ENCODE measurements at regions not wholly inside any gene's neighbourhood (a gene's known extent, or its start where the extent isn't known, plus 50 kb on each side); places are given as distances from the start of the nearest gene placed in this dataset.
"Not testable (repeated sequence)": the region's sequence is repeated elsewhere in the genome, so short reads cannot be mapped to it uniquely, and the experiment has no call there.

DNA sequence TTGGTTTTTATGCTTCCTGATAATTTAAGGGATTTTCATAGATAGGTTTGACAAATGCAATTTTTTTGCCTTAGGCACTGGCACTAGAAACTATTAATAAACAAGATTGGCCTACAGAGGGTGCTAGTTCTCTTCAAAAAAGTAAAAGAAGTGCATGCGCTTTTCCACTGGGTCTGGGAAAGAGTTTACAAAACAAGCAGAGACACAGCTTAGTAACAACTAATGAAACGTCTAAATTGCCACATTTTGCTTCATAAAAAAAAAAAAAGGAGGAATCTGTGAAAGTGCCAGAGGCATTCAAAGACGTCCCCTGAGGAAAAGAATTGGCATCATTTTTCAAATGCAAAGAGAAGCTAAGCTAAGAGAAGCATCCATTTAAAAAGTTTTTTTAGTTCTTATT, 58.3 kb upstream of the EEA1 start:
- DNase-seq (ENCODE audit: extremely low read depth, low read depth, low spot score), result peak; percentile 68

DNA sequence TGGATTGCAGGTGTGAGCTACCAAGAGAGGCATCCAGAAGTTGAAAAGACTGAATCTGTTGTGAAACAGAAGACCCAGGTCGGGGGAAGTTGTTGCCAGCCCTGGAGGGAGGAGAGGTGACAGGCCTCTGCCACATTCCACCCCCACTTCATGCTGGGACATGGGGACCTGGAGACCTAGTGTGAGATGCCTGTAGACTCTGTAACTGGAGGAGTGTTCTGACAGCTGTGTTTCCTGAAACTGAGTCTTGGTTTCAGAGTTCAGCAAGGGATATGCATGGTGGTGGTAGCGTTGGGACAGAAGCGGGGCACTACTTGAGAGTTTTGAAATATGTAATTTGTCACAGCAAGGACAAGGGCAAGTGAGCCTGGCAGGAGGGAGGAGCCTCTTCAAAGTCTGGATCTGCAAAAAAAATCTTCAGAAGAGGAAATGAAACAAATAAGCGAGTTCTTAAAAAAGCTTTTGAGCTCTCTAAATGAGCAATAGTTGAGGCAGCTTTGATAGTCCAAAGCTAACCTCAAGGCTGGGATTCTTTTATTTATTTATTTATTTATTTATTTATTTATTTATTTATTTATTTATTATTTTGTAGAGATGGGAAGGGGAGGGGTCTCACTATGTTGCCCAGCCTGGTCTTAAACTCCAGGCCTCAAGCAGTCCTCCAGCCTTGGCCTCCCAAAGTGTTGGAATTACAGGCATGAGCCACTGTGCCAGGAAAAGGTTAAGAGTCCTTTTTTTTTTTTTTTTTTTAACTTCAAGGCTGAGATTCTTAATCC, 58.9 kb upstream of the EEA1 start:
- no peak for DNase-seq (ENCODE audit: extremely low read depth, low read depth, low spot score)

DNA sequence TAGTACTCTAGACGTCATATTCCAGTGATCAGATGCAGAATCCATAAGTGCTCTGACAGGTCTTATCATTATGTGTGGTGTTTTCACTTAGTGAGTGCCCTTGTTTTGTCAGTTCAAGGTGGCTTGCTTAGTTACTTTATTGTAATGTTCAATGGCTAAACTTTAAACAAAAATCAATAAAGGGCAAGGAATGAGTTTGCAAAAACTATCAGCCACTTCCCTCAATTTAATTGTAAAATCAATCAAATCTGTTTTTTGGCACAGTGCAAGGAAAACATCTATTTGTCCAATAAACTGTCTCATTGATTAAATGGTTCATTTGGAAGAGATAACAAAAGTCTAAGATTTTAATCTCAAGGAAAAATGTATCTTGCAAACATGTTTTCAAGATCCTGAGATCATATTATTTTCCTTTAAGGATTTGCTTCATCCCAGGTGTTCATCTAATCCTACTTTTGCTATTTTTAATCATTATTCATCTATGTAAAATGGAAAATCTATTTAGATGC, 59.6 kb upstream of the EEA1 start:
- DNase-seq (ENCODE audit: extremely low read depth, low read depth, low spot score), result no peak

DNA sequence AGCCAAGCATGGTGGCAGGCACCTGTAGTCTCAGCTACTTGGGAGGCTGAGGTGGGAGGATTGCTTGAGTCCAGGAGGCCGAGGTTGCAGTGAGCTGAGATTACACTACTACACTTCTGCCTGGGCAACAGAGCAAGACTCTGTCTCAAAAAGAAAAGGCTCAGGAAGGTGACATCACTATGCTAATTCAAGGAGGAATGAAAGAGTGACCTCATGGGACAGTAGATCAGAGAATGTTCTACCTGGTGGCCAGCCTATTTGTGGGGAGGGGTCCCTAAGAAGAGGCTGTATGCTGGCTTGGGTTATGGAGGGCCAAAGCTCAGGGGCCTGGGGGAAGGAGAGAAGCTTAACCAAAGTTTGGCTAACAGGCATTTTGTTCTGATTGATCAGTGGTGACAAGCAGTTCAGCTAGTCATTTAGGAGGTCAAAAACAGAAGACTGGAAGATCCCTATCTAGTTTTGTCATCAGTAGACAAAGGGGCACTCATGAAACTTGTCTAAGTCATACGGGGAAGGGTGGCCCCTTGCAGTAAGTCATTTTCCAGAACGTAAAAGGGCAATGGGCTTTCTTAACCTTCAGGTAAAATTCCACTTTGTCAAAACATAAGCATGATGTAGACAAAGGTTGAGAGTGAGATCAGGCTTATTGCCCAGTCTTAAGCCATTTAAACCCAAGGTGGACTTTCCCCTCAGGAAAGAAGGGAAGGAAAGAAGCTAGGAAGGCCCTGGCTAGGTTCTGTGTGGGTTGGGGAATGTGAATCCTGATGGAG, 60.8 kb upstream of the EEA1 start:
- DNase-seq (ENCODE audit: extremely low read depth, low read depth, low spot score), result no peak

DNA sequence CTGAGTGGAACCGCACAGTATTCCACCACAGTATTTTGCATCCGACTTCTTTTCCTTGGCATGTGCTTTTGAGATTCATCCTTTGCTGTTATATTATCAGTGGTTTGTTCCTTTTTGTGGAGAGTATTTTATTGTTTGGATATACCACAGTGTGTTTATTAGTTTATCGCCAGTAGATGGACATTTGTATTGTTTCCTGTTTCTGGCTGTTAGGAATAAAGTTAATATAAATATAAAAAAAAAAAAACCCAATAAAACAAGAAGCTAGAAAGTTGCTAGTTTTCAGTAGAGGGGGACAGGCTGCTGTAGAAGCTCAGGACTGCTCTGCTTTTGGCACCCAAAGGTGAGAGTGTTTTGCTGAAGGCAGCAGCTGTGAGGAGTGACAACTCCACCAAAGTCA, 62.0 kb upstream of the EEA1 start:
- DNase-seq (ENCODE audit: extremely low read depth, low read depth, low spot score), result no peak

DNA sequence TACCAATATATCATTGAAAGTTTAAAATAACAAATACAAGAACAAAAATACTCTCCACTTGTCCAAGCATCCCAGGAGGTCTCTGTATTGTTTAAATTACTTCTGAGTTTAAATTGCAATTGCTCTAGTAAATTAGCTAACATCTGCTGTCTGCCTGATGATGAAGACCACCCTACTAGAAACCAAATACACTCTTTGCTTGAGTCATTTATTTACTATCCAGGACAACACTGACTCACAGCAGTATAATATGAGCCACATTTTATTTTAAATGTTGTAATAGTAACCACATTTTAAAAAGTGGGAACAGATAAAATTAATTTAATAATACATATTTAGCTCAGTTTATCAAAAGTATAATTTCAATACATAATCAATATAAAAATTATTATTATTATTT, 62.9 kb upstream of the EEA1 start:
- no peak for DNase-seq (ENCODE audit: extremely low read depth, low read depth, low spot score)

DNA sequence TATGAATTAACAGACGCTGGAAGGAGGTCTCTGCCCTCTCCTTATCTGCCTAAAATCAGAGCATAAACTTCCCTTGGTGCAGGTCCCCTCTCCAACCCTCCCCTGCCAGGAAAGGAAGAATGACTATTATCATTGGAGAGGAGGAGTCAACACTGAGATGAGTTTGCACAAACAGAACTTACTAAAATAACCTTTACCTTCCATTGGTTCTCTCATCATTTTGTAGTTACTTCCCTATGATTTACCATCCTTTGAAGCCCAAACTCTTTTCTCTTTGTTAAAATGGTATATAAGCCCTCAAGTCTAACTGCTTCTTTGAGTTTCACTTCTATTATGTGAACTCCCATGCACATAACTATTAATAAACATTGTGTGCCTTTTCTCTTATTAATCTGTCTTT, 64.2 kb upstream of the EEA1 start:
- no peak for DNase-seq (ENCODE audit: extremely low read depth, low read depth, low spot score)

DNA sequence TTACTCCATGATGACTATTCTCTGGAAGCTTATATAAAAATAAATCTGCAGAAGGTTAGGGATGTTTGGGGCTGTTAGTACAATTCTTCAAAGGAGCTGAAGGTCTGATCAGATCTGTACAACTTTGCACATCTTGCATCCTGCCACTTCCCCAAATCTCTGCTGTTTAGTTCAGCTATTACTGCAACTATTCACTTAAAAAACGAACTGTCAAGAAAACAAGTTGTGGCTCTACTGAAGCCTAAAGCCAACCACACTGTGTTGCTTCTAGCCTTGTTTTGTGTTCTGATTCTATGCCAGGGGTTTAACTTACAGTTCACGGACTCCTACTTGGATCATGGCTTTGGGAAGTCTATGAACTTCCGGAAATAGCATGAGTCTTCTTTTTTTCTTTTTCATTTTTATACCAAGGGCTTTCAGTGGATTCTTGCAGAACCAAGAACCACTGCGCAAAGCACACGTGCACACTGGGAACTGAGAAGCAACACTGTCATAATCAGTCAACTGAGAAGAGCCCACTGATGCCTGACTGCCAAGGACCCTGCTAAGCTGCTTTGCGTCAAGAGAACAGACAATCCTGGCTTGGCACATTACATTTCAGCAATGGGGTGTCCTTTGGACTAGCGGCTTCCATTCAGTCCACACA, 66.3 kb upstream of the EEA1 start:
- DNase-seq (ENCODE audit: extremely low read depth, low read depth, low spot score), result no peak

DNA sequence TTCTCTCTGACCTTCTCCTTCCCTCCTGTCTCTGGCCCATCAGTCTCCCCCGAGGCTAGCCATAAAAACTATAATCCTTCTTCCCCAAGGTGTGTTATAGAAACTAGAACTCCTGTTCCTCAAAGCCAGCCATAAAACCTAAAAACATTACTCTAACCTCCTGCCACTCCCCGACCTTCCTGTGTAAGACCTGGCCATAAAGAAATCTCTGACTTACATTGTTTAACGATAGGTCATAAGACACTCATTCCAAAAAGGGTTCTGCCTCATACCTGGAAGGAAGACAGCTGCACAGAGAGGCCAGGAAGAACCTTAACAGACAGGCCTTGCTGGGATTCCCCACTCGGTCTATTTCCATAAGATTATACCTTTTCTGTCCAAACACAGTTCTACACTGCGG, 70.9 kb upstream of the EEA1 start:
- DNase-seq (ENCODE audit: extremely low read depth, low read depth, low spot score), result no peak

DNA sequence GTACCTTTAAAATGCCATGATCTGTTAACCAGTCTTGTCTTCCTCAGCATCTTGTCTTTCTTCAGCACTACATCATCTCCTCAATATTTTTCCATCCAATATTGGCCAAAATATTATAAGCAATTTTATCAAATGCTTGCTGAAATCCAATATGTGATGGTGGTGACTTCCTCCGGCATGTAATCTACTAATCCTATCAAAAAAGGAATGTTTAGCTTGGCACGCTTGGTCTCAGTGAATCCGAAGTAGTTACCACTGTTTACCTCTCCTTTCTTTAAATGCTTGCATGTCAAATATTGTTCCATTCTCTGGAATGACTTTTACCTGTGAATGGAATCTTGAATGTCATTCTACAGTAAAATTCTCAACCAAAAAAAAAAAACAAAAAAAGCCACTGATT, 72.3 kb upstream of the EEA1 start:
- no peak for DNase-seq (ENCODE audit: extremely low read depth, low read depth, low spot score)

DNA sequence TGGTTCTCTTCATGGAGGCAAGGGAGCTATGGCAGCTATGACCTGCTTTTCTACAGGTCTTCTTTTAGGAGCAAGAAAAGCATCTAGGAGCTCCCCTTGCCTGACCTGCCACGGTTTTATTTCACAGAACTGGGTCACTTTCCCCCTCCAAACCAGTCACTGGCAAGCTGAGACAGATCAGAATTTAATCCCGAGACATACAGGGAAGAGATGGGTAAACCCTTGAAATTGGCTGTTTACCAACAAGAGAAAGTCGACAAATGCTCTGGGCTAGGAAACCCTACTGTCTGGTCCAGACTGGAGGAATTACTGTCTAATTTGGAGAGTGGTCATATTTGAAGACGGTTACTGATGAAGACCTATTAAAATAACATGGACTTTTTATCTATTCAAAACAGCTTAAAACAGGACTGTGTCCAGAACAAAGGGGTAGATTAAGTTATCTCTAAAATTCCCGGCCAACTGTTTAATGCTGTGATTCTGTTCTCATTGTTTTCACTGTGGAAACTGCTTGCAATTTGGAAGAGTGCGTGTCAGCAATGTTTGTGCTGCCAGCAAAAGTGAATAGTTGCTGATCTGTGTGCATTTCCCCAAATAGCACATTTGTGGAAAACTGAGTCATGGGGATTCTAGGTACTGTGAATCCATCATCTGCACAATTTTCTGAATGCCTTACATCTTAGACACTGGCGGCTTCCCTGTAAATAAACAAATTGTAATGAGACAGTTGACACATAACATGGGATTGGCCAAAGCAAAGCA, 73.4 kb upstream of the EEA1 start:
- peak; percentile 86 for DNase-seq (ENCODE audit: extremely low read depth, low read depth, low spot score)

DNA sequence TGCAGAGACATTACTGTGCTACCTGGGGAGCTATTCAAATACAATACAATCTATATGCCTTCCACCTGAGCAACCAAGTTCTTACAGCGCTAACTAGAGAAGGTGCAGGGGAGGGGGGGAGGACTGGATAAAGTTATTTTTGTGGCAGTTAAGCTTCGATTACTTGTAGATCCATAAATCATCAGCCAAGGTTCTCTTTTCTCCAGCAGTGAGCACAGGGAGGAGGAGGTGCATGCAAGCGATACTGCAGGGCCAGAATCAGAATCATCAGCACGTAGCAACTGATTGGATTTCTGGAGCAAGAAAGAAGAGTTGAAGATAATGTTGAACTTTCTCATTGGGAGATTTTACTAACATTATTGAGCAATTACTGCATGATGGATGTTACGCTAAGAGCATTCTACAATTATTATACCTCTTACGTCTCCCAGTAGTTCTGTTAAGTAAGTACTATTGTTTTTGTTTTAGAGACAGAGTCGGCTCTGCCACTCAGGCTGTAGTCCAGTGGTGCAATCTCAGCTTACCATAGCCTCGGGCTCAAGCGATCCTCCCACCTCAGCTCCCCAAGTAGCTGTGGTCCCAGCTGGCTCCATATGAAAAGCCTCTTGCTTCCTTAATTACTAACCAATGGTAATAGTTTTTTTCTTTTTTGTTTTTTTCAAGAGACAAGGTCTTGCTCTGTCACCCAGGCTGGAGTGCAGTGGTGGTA, 74.6 kb upstream of the EEA1 start:
- DNase-seq (ENCODE audit: extremely low read depth, low read depth, low spot score), result no peak

DNA sequence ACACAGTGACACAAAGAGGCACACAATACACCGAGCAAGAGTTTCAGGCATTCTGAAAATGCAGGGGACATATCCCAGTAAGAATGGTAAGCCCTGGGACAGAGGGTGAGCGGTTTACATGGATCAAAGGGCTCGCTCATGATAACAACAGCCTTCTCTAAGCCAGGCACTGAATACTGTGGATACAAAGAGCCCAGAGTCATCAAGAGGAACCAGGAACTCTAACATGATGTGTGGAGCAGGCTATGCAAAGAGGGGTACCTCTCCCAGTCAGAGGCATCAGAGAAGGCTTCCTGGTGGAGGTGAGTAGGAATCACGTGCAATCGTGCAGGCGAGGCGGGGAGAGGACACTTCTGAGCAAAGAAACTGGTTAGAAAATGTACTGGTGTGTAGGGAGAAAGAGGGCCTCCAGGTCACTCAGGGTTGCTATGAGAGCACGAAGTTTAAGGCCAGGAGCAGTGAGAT, 76.9 kb upstream of the EEA1 start:
- no peak for DNase-seq (ENCODE audit: extremely low read depth, low read depth, low spot score)

DNA sequence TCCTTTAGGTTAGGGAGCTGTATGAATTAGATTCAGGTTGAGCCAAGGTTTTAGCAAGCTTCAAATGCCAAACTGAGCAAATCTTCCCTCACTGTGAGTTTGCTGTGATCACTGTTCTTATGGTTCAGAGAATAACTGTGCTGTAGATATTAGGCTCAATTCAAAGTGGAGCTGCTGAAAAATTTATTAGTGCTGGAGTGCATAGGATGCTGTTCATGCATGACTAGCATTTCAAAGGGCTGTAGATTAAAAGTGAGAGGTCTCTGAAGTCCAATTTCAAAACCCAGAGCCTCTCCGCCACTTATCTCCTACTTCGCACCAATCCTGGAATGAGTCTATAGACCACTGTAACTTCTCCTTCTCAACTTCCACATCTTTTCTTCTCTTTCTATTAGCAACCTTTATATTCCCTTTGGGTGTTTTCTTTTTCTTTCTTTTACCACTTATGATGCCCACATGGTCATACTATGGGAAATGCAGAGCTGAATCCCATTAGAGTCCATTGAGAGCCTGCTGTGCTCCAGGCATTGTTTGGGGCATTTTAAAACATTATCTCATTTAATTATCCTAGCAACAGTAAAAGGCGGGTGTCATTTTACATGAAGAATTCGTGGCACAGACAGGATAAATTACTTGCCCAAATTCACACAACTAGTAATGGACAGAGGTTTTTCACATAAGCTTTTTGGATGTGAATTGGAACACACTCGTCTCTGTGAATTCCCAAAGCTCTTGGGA, 77.5 kb upstream of the EEA1 start:
- DNase-seq (ENCODE audit: extremely low read depth, low read depth, low spot score), result no peak

DNA sequence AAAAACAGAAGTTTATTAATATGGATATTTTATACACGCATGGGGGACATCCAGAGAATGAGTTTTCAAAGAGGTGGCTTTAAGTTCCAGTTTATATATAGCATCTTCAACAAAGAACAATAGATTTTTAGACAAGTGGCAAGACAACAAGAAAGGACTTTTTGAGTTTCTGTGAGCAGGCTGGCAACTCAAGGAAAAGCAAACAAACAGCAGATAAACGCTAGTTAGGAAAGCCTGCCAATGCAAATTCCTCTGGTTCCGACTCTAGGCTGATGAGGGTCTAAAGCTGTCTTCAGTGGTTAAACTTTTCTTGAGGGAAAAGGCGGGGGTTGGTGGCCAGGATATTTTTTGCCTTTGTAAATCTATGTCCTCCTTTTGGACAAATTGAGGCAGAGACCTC, 78.4 kb upstream of the EEA1 start:
- DNase-seq (ENCODE audit: extremely low read depth, low read depth, low spot score), result no peak

DNA sequence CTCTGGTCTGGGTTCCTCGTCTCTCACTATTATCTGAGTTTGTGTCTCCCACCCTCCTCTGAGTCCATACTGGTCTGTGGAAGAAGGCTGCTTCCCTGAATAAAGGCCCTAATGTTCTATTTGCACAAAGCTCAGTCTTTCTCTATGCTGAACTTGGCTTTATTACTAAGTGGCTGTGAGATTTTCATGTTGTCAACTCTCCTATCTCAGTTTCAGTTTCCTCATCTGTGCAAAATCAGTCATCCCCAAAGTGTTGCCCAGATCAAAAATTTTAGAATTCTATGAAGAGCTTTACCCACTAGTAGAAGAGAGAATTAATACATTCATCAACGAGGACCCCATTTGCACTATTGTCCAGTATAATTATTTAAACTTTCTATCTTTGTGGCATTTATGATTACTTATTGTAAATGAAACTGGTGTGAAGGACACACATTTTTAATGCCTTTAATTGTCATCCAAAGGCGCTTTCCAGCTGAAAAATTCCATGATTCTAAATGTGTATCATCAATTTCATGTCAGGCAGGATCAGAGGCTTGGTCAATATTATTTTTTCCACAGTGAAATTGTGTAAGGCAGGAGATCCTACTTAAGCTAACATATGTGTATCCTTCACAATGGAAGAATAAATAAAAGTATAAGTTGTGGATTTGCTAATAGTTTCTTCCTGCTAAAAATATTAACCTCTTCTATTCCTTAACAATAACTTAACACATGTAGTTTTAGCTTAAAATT, 79.1 kb upstream of the EEA1 start:
- no peak for DNase-seq (ENCODE audit: extremely low read depth, low read depth, low spot score)

DNA sequence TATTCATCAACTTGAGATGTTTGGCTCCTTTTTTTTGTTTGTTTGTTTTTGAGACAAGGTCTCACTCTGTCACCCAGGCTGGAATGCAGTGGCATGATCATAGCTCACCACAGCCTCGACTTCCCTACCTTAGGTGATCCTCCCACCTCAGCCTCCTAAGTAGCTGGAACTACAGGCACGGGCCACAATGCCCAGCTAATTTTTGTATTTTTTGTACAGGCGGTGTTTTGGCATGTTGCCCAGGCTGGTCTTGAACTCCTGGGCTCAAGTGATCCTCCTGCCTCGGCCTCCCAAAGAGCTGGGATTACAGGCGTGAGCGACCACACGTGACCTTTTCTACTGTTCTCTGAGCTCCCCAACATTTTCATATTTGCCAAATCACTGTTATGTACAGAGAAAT, 79.8 kb upstream of the EEA1 start:
- DNase-seq (ENCODE audit: extremely low read depth, low read depth, low spot score), result not testable (repeated sequence)

DNA sequence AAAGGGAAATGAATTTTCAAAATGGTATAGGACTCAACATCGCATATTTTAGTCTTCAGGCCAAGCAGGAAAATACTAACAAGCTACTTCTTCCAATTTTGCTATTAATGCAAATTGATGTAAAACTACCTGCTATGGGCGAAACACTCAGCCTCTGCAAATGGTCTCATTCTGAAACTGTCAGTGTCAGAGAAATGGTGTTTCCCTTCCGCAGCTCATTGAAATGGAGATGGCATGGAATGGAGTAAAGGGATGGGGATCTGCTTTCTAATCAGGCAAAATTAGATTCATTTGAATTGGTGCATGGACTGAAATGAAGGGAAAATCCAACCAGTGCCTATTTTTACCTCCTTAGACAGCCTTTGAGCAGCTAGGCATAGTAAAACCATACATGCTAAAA, 80.4 kb upstream of the EEA1 start:
- no peak for DNase-seq (ENCODE audit: extremely low read depth, low read depth, low spot score)

DNA sequence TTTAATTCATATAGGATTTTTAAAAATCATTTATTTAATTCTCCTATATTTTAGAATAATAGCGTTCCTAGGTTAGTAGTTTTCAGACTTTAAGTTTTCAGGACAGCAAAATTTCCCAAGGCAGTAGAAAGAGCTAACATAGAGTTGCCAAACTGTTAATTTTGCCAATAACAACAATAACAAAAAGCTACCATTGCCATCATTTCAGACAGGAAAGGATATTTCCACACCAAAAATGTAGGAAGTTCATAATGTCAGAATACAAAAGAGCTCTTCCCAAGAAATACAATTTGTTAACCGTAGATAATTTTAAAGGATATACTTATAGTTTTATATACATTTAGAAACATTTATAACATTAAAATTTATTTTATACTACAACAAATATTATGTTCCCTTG, 81.4 kb upstream of the EEA1 start:
- DNase-seq (ENCODE audit: extremely low read depth, low read depth, low spot score), result no peak
